GM18498 (cell line): ENCODE measurements at regions not wholly inside any gene's neighbourhood (a gene's known extent, or its start where the extent isn't known, plus 50 kb on each side); places are given as distances from the start of the nearest gene placed in this dataset.
"Not testable (repeated sequence)": the region's sequence is repeated elsewhere in the genome, so short reads cannot be mapped to it uniquely, and the experiment has no call there.

Experiments
- ATAC-seq: cut with Tn5 transposase; IDR thresholded peaks from one replicate; pipeline ENCODE4 v1.9.1; 2021; ENCODE audit warnings: mild to moderate bottlenecking, moderate library complexity; ENCODE audit not compliant: unreplicated experiment

GRCh38 chr9:79046401-79046800 is 525.4 kb upstream of the TLE4 start:
- ATAC-seq, result no peak

- ATAC-seq, result no peak
Measured at GRCh38 chr9:79049371-79049770, 522.4 kb upstream of the TLE4 start.

DNA sequence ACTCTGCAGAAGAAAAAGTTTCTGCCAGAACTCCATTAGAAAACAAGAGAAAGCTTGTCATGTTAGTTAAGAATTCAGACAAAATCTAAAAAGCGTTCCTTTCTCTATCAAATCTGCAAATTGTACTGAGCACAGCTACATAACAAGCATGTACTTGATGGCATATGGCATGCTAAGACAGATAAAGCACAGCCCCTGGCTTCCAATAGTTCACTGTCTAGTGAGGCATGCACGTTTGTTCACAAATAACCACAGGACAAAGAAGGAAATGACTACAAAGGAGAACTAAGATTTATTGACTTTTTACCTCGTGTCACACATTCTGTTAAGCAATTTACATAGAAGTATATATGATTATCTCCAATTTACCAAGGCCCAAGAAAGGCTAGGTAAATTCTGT is 518.2 kb upstream of the TLE4 start:
- ATAC-seq, result no peak

DNA sequence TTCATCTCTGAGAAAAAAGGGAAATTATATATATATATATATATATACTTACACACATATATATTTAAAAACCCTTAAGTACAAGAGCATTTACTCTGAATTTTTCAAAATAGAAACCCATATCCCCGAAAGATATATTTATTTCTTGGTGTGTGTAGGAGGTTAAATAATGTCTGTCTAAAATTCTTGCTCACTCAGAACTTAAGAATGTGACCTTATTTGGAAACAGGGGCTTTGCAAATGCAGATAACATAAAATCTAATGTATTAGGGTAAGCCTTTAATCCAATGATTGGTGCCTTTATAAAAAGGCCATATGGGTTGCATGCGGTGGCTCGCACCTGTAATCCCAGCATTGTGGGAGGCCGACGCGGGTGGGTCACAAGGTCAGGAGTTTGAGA is 517.3 kb upstream of the TLE4 start:
- ATAC-seq, result no peak

- no peak for ATAC-seq
Measured at GRCh38 chr9:79056041-79056440, 515.7 kb upstream of the TLE4 start.

DNA sequence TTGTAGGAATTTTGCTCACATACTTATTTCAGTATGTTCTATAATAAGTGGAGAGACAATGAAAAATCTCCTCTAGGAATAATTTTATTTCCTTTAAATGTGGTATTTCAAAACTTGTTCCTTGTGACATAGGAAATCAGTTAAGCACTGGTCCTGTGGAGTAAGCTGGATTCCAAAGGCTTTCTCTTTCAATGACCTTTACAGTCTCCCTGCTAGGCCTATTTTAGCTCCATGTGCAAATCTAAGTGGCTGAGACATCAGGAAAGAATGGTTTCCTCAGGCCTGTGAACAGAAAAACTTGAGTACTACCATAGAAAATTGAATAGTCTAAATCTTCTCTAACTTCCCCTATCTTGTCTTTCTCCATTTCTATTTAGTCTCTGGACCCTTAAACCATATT is 514.2 kb upstream of the TLE4 start:
- ATAC-seq, result no peak

- no peak for ATAC-seq
Measured at GRCh38 chr9:79060766-79061165, 511.0 kb upstream of the TLE4 start.

DNA sequence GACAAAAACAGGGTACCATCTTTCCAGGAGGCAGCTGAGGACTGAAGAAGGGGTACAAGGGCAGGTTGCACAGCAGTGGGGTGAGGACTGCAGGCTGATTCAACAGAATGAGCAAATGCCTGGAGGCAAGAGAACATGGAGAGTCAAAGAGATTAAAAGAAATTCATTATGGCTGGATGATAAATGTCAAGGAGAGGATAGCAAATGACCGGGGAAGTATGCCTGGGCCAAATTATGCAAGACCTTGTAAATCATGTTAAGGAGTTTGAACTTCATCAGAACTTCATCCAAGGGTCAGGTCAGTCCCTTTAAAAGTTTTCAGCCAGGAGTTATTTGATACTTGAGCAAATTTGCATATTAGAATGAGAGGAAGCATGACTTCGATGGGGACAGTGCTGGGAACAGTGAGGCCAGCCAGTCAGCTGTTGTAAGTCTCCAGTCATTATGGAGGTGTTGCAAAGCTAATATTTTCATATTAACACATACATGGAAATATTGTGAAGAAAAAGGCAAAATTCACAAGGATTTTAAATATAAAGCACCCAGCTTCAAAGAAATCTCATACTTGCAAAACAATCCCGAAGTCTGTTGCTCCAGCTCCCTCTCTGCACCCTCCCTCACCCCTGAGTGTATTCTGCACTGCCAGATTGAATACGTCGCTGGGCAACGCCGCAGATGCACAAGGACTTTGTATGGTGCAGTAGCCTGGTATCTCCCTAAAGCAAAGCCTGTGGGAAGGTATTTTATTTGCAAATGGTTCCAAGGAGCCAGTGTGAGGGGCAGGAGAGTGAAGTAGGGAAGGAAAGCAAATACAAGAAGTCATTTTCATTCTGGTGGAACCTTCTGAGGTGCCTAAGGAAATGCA is 509.8 kb upstream of the TLE4 start:
- ATAC-seq, result no peak

- ATAC-seq, result no peak
Measured at GRCh38 chr9:79073201-79073600, 498.6 kb upstream of the TLE4 start.

- ATAC-seq, result no peak
Measured at GRCh38 chr9:79080536-79080935, 491.2 kb upstream of the TLE4 start.

- ATAC-seq, result no peak
Measured at GRCh38 chr9:79083621-79084020, 488.1 kb upstream of the TLE4 start.

DNA sequence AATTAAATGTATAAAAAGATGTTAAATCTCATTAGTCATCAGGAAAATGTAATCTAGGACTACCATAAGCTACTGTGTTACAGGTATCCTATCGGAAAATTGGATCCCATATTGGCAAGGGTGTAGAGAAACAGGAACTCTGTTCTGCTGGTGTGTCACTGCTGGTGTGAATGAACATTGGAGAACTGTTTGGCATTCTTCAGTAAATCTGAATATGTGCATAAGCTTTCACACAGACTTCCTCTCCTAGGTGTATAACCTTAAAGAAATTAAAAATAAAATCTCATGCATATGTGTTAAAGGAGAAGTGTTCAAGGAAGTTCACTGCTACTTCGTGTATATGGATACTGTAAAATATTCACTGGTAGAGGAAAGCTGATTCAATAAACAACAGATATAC is 484.6 kb upstream of the TLE4 start:
- no peak for ATAC-seq

DNA sequence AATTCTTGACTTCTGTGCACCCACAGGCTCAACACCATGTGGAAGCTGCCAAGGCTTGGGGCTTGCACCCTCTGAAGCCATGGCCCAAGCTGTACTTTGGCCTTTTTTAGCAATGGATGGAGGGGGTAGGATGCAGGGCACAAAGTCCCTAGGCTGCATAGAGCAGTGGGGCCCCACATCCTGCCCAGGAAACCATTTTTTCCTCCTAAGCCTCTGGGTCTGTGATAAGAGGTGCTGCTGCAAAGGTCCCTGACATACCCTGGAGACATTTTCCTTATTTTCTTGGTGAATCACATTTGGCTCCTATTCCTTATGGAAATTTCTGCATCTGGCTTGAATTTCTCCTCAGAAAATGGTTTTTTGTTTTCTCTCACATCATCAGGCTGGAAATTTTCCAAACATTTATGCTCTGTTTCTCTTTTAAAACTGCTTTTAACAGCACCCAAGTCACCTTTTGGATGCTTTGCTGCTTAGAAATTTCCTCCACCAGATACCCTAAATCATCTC is 482.7 kb upstream of the TLE4 start:
- no peak for ATAC-seq

DNA sequence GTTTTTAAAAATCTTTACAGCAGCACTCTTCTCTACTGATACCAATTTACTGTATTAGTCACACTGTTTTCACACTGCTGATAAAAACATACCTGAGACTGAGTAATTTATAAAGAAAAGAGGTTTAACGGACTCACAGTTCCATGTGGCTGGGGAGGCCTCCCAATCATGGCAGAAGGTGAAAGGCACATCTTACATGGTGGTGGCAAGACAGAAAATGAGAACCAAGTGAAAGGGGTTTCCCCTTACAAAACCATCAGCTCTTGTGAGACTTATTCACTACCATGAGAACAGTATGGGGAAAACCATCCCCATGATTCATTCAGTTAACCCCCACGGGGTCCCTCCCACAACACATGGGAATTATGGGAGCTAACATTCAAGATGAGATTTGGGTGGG is 481.9 kb upstream of the TLE4 start:
- not testable (repeated sequence) for ATAC-seq

GRCh38 chr9:79103257-79103656 is 468.5 kb upstream of the TLE4 start:
- not testable (repeated sequence) for ATAC-seq

DNA sequence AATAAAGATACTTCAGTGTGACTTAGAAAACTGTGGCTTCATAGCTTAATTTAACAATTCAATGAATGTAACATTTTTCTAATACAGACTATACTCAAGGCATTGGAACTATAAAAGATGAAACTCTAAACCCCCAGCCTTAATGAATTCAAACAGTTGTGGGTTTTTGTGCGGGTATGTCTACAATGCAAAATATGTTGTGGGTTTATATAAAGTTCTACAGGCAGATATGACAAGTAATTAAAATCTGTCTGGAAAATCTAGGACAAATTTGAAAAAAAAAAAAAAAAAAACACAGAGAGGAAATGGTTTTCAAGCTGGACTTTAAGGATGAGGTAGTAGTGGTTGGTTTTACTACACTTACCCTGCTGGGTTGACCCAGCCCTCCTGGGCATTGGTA is 467.5 kb upstream of the TLE4 start:
- no peak for ATAC-seq

- no peak for ATAC-seq
Measured at GRCh38 chr9:79104951-79105350, 466.8 kb upstream of the TLE4 start.

DNA sequence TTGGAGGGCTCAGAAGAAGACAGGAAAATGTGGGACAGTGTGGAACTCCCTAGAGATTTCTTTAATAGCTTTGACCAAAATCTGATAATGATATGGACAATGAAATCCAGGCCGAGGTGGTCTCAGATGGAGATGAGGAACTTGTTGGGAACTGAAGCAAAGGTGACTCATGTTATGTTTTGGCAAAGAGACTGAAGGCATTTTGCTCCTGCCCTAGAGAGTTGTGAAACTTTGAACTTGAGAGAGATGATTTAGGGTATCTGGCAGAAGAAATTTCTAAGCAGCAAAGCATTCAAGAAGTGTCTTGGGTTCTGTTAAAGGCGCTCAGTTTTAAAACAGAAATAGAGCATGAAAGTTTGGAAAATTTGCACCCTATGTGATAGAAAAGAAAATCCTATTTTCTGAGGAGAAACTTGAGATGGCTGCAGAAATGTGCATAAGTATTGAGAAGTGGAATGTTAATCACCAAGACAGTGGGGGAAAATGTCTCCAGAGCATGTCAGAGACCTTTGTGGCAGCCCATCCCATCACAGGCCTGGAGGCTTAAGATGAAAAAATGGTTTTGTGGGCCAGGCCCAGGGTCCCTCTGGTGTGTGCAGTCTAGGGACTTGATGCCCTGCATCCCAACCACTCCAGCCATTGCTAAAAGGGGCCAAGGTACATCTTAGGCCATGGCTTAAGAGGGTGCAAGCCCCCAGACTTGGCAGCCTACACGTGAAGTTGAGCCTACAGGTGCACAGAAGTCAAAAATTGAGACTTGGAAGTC is 463.7 kb upstream of the TLE4 start:
- ATAC-seq, result no peak

DNA sequence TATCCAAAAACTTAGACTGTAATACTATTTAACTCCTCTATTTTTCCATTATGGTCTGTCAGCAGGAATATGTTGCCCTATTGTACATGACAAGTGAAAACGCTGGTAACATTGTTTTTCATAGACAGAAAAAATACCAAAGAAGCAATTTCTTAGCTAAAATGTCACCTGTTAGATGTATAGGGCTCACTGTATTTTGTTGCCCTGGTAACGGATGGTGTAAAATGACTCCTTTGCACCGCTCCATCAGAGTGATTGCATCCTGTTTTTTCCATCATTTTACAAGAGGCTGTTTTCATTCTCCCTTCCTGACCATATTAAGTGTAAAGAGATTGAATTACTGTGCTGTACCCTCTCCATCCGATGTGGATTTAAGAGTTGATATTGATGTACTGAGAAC is 460.1 kb upstream of the TLE4 start:
- no peak for ATAC-seq

DNA sequence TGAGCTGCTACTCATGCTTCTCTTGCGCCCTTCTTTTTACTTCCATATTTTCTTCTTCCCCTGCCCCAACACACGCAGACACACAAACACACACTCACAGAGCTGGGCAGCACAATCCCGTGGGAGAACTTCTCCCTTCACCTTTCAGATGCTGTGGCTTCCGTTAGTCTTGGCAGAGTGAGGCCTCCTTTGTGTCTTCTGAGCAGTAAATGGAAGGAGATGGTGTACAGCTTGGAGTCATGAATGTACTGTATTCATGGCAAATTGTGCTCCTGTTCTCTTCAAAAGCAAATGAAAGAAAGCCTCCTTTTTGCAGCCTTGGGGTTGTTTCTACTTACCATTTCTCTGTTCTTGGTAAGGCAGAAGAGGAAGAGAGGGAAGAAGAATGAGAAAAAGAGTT is 456.6 kb upstream of the TLE4 start:
- ATAC-seq, result no peak

DNA sequence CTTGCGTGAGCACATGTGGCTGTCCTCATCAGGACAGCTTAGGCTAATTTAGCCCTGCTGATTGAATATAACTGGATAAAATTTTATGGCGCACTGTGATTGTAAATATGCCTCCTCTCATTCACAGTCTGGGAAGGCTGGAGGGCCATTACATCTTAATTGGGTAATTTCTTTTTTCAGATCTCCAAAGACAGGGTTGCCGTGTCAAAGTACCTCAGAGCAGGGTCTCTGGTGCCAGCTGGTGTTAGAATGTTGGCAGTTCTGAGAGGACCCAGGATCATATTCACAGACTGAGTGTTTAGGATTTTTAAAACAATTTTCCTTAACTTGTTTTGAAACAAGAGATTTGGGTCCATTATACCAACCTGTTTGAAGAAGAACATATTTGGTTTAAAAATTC is 455.7 kb upstream of the TLE4 start:
- ATAC-seq, result no peak

DNA sequence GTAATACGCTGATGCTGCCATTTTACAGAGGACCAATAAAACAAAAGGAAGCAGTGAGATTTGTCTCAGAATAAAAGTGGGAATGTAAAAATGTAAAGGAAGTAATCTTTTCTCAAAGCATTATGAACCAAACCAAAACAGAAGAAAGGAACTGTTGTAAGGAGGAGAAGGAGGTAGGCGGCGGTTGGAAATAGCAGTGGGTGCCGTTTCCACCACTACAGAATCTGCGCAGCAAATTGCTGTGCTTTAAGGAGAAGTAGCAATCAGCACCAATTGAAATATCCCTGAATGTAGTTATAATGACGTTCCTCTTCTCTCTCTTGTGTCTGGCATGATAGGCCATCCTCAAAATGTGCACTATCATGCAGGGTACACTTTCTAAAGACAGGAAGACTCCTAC is 455.1 kb upstream of the TLE4 start:
- no peak for ATAC-seq
